ENCODE measurements at regions not wholly inside any gene's neighbourhood (a gene's known extent, or its start where the extent isn't known, plus 50 kb on each side); places are given as distances from the start of the nearest gene placed in this dataset.

DNA sequence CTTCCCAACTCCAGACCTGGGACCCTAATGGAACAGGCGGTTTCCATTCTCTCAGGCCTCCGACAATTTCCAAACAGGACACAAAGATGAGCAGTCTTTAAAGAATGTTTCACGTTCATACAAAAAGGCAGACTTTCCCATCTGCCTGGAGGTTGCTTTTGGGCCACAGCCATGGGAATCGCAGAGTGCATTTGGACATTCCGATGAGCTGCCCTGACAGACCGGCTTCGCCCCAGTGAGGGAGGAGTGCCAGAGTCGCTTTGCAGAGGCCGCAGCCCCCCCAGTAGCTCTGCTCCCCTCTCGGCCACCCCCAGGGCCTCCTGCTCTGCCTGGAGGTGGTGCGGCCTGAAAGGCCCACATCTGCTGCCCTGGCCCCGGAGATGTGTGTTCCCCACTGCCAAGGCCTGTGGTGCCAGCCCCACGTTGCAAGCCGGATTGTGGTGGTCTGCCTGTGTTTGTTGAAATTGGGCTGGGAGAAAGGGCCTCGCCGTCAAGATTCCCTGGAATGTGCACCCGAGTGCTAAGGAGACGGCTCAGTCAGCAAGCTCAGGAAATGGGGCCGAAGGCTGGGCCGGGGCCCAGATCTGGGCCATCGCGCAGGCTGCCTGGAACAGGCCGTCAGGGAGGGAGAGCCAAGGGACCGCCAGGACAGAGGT is 89.8 kb downstream of the C16orf95 start:
- in situ Hi-C loops (cut with MboI; ENCODE audit: low sequenced_read_pairs) = no loop called here

DNA sequence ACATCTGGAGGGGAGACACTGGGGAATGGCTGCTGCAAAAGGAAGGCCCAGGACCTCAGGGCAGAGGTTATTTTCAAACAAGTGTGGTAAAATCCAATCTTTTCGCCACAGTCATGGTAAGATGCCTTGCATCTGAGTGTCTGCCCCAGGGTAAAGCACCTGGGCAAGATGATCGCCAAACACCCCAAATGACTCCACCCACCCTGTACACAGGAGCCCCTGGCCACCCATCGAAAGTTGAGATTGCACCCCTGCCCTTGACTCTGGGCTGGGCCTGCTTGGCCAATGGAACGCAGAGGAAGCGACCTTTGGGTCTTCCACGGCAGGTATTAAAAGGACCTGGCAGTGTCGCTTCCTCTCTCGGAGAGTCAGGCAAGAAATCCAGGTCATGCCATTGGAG is 88.8 kb downstream of the C16orf95 start:
- in situ Hi-C loops (cut with MboI; ENCODE audit: low sequenced_read_pairs) = no loop called here

DNA sequence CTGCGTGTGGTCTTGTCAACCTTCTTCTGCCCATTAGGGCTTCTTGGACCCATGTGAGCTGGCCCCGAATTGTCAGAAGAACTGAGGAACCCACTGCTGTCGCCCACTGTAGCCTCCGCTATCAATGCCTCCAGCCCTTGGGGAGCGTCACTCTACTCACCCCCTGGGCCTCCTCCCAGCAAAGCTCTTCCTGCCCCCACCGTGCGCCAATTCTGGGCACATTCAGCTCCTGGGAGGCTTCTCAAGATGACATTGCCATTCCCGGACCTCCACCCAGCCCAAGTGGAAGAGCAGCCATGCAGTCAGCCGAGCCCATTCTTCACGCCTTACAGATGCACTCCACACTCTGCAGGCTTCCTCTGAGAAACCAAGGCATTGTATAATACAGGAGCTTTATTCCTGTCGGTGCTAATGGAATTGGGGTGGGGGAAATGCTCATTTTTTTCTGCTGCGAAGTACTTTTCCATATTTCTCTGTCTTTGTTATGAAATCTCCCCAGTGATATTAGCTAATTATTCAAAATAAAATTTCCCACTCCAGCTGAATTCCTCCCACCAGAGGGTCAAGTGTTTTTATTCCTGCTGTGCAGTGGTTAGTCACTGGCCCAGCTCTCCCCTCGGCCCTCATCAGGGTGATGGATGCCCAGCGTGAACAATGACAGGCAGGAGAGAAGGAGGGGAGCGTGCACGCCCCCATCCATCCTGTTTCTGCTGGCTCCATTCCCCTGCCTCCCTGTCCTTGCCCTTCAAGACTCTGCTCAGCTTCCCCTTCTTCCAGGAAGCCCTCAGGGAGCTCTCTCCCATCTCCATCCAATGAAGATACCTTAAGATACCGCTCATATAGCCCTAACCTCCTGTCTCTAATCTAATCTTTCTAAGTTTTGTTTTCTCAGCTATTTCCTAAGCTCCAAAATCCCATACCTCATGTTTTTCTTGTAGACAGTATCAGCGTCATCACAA is 87.7 kb downstream of the C16orf95 start:
- in situ Hi-C loops (cut with MboI; ENCODE audit: low sequenced_read_pairs) = no loop called here

DNA sequence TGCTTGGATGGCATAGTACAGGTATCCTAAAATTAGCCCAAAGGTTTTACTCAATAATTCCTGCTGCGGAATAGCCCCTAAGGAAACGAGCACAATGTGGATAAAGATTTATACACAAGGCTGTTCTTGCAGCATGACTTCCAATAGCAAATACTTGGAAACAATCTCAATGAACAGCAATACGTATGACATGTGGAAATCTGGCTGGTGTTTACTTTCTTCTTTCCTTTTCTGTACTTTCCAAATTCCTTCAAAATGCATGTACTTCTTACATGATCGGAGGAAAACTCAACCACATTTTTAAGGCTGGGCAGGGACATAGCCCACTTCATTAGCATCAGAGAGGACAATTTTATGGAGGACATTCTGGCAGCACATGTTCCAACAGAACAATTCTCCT is 86.6 kb downstream of the C16orf95 start:
- in situ Hi-C loops (cut with MboI; ENCODE audit: low sequenced_read_pairs) = no loop called here

DNA sequence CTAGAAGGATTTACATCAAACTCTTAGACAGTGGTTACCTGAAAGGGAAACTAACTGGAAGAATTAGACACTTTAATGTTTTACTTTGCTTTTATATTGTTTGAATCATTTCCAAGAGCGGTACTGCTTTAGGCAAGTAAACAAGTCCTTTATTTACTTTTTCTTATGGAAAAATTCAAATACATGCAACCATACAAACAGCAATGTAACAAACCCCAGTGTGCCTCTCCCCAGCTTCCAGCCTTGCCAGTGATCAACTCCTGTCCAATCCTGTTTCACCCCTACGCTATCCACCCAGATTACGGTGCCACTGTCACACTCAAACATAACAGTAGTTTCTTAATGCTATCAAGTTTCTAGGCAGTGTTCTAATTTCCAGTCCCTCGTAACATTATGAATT is 85.9 kb downstream of the C16orf95 start:
- in situ Hi-C loops (cut with MboI; ENCODE audit: low sequenced_read_pairs) = no loop called here

DNA sequence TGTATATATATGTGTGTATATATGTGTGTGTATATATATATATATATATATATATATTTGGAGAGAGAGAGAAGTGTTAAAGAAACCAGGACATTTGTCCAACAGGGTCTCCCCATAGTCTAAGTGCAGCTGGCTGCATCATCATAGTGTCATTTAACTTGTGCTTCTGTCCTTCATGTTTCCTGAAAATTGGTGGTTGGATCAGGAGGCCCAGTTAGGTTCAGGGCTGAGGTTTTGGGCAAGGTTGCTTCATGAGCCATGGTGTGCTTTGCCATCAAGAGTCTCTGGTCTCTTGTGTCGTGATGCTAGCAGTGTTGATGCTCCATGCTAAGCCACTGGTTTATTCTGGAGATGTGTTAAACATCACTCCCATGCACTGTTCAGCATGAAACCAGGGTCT is 85.3 kb downstream of the C16orf95 start:
- in situ Hi-C loops (cut with MboI; ENCODE audit: low sequenced_read_pairs) = no loop called here

DNA sequence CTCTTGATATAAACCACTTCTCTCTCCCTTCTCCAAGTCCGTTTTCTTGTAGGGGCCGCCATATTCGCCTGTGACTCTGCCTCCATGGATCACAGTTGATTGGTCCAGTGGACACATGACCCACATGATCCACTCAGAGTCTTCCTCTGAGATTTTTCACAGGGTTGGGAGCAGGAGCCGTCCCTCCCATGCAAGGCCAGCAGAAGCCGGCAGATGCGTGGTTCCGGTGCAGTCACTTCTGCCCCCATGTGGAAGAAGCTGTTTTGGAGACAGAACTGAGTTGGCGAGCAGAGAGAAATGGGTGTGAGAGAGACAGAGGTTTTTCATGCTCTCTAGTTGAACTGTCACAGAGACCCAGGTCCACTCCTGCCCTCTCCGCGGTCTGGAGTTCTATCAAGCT is 83.3 kb downstream of the C16orf95 start:
- in situ Hi-C loops (cut with MboI; ENCODE audit: low sequenced_read_pairs) = no loop called here

DNA sequence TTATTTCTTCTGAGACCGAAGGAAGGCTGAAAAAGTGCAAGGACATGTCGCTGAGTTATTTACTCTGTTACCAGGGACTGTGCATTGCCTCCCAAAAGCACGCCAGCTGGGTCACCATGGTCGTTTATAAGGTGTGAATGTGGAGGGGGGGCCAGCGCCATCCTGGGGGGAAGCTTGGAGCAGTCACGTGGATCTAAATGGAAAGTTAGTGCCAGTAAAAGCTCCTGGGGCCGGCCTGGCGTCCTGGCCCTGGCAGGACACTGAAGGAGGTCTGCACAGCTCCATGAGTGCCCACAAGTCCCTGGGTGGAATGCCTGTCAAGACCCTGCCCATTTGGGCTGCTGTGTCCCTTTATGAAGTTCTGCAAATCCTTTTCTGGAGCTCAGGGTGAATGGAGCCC is 82.6 kb downstream of the C16orf95 start:
- in situ Hi-C loops (cut with MboI; ENCODE audit: low sequenced_read_pairs) = no loop called here

DNA sequence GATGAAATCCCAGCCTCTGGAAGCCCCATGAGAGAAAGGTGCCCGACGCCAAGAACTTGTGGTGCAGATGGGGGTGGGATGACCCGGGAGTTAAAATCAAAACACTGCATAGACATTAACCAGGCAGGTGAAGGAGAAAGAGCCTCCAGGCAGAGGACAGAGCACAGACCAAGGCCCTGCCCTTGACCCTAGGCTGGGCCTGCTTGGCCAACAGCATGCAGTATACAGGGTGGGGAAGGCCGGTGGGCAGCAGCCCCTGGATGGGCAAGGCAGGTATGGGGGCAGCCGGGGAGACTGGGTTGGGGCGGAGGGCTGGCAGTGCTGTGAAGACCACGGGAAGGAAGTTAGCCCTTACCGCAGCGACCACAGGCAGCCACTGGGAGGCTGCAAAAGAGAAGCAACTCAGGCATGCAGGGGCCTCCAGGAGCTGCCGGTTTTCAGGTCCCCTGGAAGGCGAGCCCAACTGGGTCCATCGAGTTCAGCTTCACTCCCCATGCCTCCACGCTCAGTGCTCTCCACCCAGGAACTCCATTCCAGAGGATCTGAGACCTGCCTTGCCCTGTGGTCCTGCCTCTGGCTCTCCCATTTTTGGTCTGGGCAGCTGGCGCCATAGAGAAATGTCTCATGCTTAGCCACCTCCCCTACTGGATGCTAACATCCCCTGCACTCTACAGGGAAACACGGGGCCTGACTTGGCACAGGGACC is 81.2 kb downstream of the C16orf95 start:
- in situ Hi-C loops (cut with MboI; ENCODE audit: low sequenced_read_pairs) = no loop called here

DNA sequence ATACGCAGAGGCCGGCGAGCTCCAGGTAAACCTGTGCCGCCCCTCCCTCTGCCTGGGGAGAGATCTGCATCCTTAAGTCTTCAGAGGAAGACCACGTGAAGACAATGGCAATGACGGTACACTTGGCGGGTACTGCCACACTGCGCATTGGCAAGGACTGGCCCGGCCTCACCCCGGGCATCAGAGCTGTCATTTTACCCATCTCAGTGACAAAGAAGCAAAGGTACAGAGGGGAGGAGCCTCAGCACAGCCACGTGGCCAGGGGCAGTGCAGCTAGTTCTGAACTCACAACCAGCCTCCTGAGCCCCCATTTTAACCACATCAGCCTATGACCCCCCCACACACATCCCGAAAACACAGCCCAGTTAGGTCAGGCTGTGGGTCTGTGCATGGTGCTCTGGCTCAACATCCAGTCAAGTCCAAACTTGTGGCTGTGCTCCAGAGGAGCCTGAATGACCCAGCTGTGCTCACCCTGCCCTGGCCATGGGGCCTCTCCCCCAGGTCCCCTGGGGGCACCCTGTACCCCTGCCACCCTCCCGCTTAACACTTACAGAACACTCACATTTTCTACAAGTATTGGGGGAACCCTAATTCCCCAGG is 80.6 kb downstream of the C16orf95 start:
- in situ Hi-C loops (cut with MboI; ENCODE audit: low sequenced_read_pairs) = no loop called here

DNA sequence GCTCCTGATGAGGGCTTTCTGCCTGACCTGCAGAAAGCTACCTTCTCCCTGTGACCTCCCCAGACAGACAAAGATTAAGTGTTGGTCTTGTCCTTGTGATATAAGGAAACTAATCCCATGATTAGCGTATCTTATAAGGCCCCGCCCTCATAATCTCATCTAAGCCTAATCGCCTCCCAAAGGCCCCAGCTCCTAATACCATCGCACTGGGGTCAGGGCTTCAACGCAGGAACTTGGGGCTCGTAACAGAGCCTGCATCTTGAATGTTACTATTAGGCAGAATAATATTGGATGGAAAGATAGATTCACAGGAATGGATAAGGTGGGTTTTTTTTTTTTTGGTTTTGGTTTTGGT is 78.9 kb downstream of the C16orf95 start:
- in situ Hi-C loops (cut with MboI; ENCODE audit: low sequenced_read_pairs) = no loop called here

DNA sequence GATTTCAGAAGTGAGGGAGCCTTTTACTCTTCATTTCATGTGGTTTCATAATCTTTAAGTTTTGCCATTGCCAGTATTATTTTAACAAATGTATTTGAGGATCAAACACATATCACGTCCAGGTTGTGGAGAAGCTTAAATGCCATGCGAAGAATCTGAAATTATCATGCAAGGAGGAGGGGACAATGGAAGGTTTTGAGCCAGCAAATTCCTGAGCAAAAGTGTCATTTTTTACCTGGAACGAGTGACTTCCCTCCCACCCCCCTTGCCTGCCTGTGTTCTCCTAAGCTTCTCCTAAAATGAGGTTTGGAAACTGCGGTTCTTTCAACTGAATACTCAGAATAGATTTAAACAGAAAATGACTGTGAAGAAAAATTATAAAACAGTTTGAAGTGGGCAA is 77.6 kb downstream of the C16orf95 start:
- in situ Hi-C loops (cut with MboI; ENCODE audit: low sequenced_read_pairs) = no loop called here

DNA sequence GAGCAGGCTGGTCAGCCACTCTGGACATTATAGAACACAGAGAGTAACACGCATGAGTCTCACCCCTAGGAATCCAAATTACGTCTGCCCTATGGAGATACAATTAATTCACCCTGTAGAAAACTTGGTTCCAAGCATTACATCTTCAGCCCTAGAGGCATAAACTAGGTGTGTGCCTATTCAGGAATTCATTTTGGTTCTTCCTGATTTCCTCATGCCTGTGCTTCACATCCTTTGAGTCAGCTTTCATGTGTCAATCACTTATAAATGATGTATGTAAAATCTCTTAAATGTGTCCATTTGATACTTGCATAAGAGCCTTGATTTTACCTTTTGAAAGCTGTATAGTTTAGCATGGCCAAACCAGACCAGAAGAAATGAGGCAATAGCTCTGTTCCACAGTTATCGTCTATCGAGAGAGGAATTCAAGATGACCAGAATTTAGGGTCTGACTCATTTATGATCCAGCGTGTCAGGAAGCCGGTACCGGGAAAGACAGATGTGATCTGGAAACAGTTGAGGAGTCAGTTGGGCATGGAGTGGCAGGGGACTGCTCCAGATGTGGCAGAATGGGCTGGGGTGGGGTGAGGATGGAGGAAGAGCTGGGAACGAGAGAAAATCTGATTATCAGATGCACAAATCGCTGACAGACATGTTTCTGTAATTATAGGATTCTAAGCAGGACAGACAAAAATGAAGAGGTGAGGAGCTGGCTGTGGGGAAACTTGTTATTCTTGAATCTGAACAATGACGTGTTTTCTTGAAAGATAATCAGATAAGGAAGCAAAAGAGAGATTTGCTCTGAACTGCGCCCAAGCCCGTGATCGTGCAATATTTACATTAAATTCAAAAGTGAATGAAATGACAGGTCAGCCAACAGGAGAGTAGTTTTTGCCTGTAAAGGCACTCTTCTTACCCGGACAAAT is 76.7 kb downstream of the C16orf95 start:
- in situ Hi-C loops (cut with MboI; ENCODE audit: low sequenced_read_pairs) = no loop called here

DNA sequence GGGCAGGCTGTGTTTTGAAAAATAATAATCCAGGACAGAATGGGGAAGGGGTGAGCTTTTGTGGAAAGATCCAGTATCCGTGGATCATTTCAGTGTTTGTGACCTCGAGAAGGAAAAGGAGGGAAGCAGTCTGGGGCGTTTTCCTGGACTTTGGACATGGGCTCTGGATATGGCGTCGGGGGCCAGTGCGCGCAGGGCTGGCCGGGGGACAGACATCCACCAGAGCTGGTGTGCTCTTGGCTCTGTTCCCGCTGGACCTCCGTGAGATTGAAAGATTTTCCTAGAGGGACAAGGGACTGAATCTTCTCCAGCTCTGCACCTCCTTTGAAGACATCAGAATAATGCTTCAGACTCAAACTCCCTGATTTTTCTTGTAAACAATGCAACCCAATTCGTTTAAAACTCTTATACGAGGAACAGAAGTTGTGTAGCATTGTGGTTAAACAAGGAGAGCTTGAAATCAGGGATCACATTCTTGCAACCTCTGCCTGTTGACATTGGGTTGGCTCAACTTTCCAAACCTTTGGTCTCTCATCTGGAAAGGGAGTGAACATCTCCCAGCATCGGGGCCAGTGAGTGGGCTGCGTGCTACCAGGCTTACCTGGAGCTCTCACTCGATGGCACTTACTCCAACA is 75.9 kb downstream of the C16orf95 start:
- in situ Hi-C loops (cut with MboI; ENCODE audit: low sequenced_read_pairs) = no loop called here

DNA sequence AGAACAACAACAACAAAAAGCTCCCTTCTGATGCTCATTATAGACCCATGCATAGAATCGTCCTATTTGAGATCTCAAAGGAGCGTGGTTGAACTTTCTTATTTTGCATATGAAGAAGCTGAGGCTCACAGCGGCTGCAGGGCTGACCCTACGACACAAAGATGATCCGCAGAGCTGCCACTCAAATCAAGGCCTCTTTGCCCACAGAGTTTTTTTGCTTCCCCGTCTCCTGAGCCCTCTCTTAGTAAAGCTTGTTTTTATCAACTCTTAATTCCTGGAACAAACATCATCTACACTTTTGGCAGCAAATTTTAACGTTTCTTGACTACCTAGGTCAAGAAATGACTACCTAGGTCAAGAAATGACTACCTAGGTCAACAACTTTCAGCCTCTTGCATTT is 73.7 kb downstream of the C16orf95 start:
- in situ Hi-C loops (cut with MboI; ENCODE audit: low sequenced_read_pairs) = no loop called here

DNA sequence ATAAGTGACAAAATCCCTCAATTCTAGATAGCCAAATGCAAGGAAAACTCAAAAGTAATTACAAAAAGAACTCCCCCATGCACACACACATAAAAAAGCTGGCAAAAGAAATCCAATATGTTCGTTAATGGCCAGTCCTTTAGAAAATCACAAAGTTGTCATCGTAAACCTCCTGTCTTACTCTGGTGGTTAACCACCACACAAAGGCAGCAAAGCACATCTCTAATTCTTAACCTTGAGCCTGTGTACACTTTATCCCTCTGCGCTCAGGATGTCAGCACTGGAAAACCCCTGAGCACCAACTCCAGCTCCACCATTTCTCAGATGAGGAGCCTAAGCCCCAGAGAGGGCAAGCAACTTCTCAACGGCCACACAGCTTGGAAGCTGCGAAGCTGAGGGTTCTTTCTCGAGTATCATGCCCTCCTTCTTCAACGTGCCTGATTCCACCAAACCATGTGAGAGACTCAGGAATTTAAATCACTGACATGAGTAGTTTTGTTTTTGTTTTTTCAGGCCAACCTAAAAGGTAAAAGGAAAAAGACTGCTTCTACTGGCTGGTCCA is 72.5 kb downstream of the C16orf95 start:
- in situ Hi-C loops (cut with MboI; ENCODE audit: low sequenced_read_pairs) = no loop called here

DNA sequence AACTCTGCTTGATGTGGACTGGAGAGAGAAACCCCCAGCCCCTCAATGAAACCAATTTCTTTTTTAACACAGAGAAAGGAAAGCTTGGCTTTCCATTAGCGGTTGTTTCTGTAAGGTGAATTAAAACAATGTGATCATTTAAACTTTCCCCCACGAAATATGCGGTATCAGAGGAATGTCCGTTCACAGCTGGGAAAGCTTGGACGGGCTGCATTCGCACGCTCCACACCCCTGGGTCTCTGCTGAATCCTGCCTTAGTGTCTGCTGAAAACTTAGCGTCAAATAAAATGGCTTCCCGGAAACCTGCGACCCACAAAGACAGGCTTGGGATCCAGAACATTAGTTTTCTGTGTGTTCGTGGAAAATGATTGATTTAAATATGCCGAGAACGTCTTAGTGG is 71.7 kb downstream of the C16orf95 start:
- in situ Hi-C loops (cut with MboI; ENCODE audit: low sequenced_read_pairs) = no loop called here

DNA sequence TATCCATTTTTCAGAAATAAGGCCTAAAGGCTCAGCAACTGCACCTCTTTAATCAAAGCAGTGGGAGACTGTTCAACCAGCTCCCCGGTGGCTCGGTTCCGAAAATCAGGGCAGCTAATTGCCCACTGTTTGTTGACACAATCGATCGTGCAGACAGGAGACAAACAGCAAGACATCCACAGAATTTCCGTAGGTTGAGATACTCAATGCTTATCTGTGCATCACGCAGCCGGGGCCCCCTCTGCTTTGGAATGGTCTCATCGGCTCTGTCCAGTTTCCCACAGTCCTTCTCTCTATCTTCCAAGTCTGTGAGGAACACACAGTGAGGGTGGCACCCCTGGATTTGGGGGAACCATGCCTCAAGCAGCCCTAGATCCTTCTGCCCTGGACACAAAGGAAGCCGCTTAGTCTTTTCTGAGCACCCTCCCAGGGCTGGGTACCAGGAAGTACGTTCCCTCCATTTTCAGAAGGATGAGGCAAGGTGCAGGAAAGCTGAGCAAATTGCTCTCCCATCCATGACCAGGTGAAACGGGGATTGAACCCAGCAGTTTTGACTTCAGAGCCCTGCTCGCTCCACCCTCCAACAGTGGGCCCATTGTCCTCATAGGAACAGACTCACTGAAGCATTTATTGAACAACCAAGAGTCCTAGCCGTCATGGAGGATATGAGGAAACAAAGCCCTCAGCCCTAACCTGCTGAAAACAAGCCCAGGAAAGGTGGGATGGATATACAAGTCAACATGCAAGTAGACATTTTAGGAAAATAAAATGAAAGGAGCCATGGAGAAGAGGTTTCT is 70.7 kb downstream of the C16orf95 start:
- in situ Hi-C loops (cut with MboI; ENCODE audit: low sequenced_read_pairs) = no loop called here

DNA sequence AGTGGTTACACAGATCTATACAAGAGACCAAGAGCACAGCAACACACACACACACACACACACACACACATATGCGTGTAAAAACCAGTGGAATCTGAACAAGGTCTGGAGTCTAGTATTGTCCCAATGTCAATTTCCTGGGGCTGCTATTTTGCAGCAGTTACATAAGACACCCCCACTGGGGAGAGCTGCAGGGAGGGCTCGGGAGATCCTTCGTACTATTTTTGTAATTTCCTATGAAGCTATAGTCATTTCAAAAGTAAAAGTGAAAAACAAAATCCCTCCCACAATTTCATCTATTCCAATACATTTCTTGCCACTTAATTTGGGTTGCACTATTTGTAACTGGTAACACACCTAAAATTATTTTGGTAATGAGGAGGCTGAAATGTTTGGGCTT is 68.5 kb downstream of the C16orf95 start:
- in situ Hi-C loops (cut with MboI; ENCODE audit: low sequenced_read_pairs) = no loop called here
